B cell (primary cell): ENCODE measurements at regions not wholly inside any gene's neighbourhood (a gene's known extent, or its start where the extent isn't known, plus 50 kb on each side); places are given as distances from the start of the nearest gene placed in this dataset.

Experiments
- ATAC-seq: fragments of 200-7000 bp; cut with Tn5 transposase; one replicate; pipeline ENCODE4 v1.10.0; 2021; ENCODE audit warnings: low read depth, mild to moderate bottlenecking, moderate number of reproducible peaks, moderate library complexity
- CTCF ChIA-PET: fragments of 350-600 bp; sonication (Branson Sonifier 250); formaldehyde crosslinking; loops from one replicate; lab custom pipeline; 2021; ENCODE audit warnings: antibody characterized with exemption, inconsistent platforms; lab: Charles Lee
- POLR2A ChIA-PET: fragments of 350-600 bp; sonication (Branson Sonifier 250); formaldehyde crosslinking; loops from one replicate; lab custom pipeline; 2021; ENCODE audit warnings: antibody characterized with exemption; lab: Charles Lee
- DNase-seq: peaks from one replicate; pipeline ENCODE4 v3.0.0; 2013
- H2AFZ ChIP-seq: 2 replicates; pipeline ENCODE4 v1.6.1; 2012; ENCODE audit warnings: mild to moderate bottlenecking, low read depth, low read length; ENCODE audit not compliant: insufficient read depth, poor library complexity, severe bottlenecking
- H3K27ac ChIP-seq, 2 donors: 1 replicate in 1 of 2; 2 replicates in 1 of 2; pipeline ENCODE4 v1.5.1; 2012 to 2013; ENCODE audit warnings: low read length in 2 of 2, mild to moderate bottlenecking in 2 of 2, moderate library complexity in 1 of 2
- H3K27me3 ChIP-seq, 4 experiments: fragments of 200-600 bp in 1 of 4; sonication (generic) in 1 of 4; replicated peaks in 1 of 4; 1 replicate in 2 of 4; 2 replicates in 2 of 4; pipeline versions ENCODE4 v1.6.1 to v1.7.0; 2013 to 2016; ENCODE audit warnings: low read length in 3 of 4, mild to moderate bottlenecking in 2 of 4, mixed read lengths in 1 of 4, moderate library complexity in 1 of 4; ENCODE audit not compliant: insufficient read depth in 4 of 4, control insufficient read depth in 3 of 4; ENCODE audit errors: control extremely low read depth in 1 of 4
- H3K36me3 ChIP-seq, 2 experiments: replicated peaks in 1 of 2; 1 replicate in 1 of 2; 2 replicates in 1 of 2; pipeline versions ENCODE4 v1.6.1 to v1.7.1; 2013; ENCODE audit warnings: low read length in 1 of 2; ENCODE audit not compliant: insufficient read depth in 2 of 2, control insufficient read depth in 1 of 2; ENCODE audit errors: control extremely low read depth in 1 of 2, extremely low read depth in 1 of 2
- H3K4me1 ChIP-seq, 2 donors: fragments of 200-600 bp in 1 of 2; sonication (generic) in 1 of 2; 1 replicate in 1 of 2; 2 replicates in 1 of 2; pipeline versions ENCODE4 v1.5.1 to v1.6.1; 2013 to 2017; ENCODE audit warnings: low read length in 2 of 2; ENCODE audit not compliant: control insufficient read depth in 2 of 2, insufficient read depth in 2 of 2
- H3K4me2 ChIP-seq: replicated peaks from 2 replicates; pipeline ENCODE3; 2012; ENCODE audit warnings: mild to moderate bottlenecking, low read depth, low read length; ENCODE audit not compliant: poor library complexity, severe bottlenecking
- H3K4me3 ChIP-seq, 5 experiments: fragments of 200-600 bp in 1 of 5; sonication (generic) in 1 of 5; 1 replicate in 3 of 5; 2 replicates in 2 of 5; pipeline versions ENCODE4 v1.5.1 to v1.7.0; 2011 to 2016; ENCODE audit warnings: low read length in 4 of 5, mild to moderate bottlenecking in 4 of 5, low read depth in 2 of 5, control low read depth in 1 of 5, moderate library complexity in 1 of 5; ENCODE audit not compliant: insufficient read depth in 1 of 5; ENCODE audit errors: control extremely low read depth in 1 of 5, extremely low read depth in 1 of 5
- H3K79me2 ChIP-seq: fragments of 200-600 bp; sonication (generic); one replicate; pipeline ENCODE4 v1.6.0; 2016; ENCODE audit warnings: low read length; ENCODE audit not compliant: control insufficient read depth, insufficient read depth
- H3K9ac ChIP-seq: fragments of 200-600 bp; sonication (generic); 2 replicates; pipeline ENCODE4 v1.6.1; 2017; ENCODE audit warnings: mild to moderate bottlenecking, low read length, moderate library complexity
- H3K9me3 ChIP-seq, 3 donors: one replicate each; pipeline versions ENCODE4 v1.6.1 to v1.7.1; 2013; ENCODE audit warnings: low read length in 2 of 3; ENCODE audit not compliant: control insufficient read depth in 2 of 3, insufficient read depth in 1 of 3; ENCODE audit errors: control extremely low read depth in 1 of 3
- H4K20me1 ChIP-seq: 2 replicates; pipeline ENCODE4 v1.6.0; 2012; ENCODE audit warnings: mild to moderate bottlenecking, low read length; ENCODE audit not compliant: insufficient read depth, control insufficient read depth, poor library complexity, severe bottlenecking
- H3K27ac Mint-ChIP-seq: one replicate; pipeline ENCODE4 v1.8.0; 2021; ENCODE audit warnings: mixed read lengths
- H3K27me3 Mint-ChIP-seq: one replicate; pipeline ENCODE4 v1.8.0; 2021; ENCODE audit warnings: mixed read lengths
- H3K4me1 Mint-ChIP-seq: one replicate; pipeline ENCODE4 v1.8.0; 2021; ENCODE audit warnings: mixed read lengths
- H3K4me3 Mint-ChIP-seq: one replicate; pipeline ENCODE4 v1.8.0; 2021; ENCODE audit warnings: mixed read lengths
- H3K9me3 Mint-ChIP-seq: one replicate; pipeline ENCODE4 v1.8.0; 2022; ENCODE audit warnings: mixed read lengths; ENCODE audit not compliant: insufficient read depth
- CTCF ChIP-seq: fragments of 200-600 bp; IDR thresholded peaks from one replicate; pipeline ENCODE4 v1.8.0; 2022; ENCODE audit warnings: antibody characterized with exemption, mild to moderate bottlenecking
- EZH2 ChIP-seq: IDR thresholded peaks from 2 replicates; pipeline ENCODE4 v1.6.1; 2012; ENCODE audit warnings: borderline replicate concordance, low read depth, mild to moderate bottlenecking, moderate library complexity, low read length; ENCODE audit not compliant: insufficient read depth, poor library complexity, severe bottlenecking
- WGBS: methylation state at CpG from one replicate; pipeline ENCODE4 v1.1.5; 2013; ENCODE audit warnings: missing lambda C conversion rate; ENCODE audit not compliant: insufficient coverage; 5-methylcytosine and 5-hydroxymethylcytosine counted together
- intact Hi-C: fragments of 100-400 bp; cut with micrococcal nuclease; formaldehyde crosslinking; loops from one replicate; pipeline ENCODE4 v1.10.0; 2022

DNA sequence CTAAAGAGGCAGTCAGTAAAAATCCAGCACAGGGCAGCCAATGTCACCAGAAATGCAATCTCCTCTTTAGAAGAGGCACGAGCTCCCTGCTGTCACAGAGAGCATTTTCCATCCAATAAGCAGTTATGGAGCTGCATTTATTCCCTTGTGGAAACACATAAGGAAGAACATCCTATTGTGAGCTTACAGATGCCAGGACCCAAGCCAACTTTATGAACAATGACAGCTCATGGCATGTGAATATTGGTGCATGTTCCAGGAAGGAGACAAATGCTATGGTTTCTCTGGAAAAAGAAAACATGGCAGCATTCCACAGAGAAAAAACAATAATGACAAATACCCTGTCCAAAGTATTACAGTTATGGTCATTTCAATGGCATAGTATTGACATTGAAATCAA is 955.6 kb downstream of the UQCRFS1 start:
- 83% methylated on average over 1 of the region's 1 CpG for WGBS
- DNase-seq (no peak), ATAC-seq (no peak)
- H3K27me3 Mint-ChIP-seq, result no peaks in the 10 kb centered on the region
- peaks cover 5% of the 10 kb centered on the region for H3K9me3 Mint-ChIP-seq
- intact Hi-C loops, result no loop called here
- no peaks in the 10 kb centered on the region for H3K79me2 ChIP-seq
- H3K4me1 Mint-ChIP-seq, result no peaks in the 10 kb centered on the region
- H2AFZ ChIP-seq, result no peak overlapping the region
- no peaks in the 10 kb centered on the region for H3K4me1 ChIP-seq
- no peak overlapping the region for H3K27ac ChIP-seq
- POLR2A ChIA-PET, result no interaction called here
- H3K4me3 ChIP-seq, result no peak overlapping the region
- H3K36me3 ChIP-seq, result no peaks in the 10 kb centered on the region
- no peak overlapping the region for H3K27ac Mint-ChIP-seq
- H3K9me3 ChIP-seq, result peaks cover 0 to 4% (median 0%) of the 10 kb centered on the region in 3 donors
- no peaks in the 10 kb centered on the region for H3K27me3 ChIP-seq
- TF ChIP-seq EZH2 (no peak), CTCF (no peak)
- H3K4me2 ChIP-seq, result no peak overlapping the region
- CTCF ChIA-PET, result no interaction called here
- no peak overlapping the region for H3K4me3 Mint-ChIP-seq
- no peaks in the 10 kb centered on the region for H4K20me1 ChIP-seq
- no peak overlapping the region for H3K9ac ChIP-seq

DNA sequence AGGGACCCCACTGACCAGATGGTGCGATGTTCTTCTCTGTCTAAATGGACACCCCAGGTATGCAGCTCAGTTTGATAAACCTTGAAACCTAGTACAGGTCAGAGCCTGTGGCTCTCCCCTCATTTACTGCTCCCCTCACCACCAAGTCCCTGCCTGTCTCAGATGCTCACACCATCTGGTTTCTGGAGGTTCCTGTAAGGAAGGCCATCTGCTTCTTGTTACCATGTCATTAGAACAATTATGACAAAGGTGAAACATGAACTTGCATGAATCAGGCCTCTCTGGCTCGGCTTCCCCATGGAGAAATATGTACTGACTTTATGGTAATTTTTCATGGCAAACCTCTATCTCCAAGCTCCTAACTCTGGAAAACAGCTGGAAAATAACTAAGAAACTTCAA is 965.7 kb downstream of the UQCRFS1 start:
- Histone ChIP-seq H3K4me2 (no peak overlapping the region), H3K9me3 (peaks cover 0 to 3% (median 0%) of the 10 kb centered on the region in 3 donors), H3K36me3 (no peaks in the 10 kb centered on the region), H3K4me3 (no peak overlapping the region), H3K27ac (no peak overlapping the region), H2AFZ (no peak overlapping the region), H3K27me3 (no peaks in the 10 kb centered on the region), H3K9ac (no peak overlapping the region), H3K4me1 (no peaks in the 10 kb centered on the region), H4K20me1 (no peaks in the 10 kb centered on the region), H3K79me2 (no peaks in the 10 kb centered on the region)
- TF ChIP-seq CTCF (no peak), EZH2 (no peak)
- DNase-seq, result no peak
- H3K27me3 Mint-ChIP-seq, result no peaks in the 10 kb centered on the region
- POLR2A ChIA-PET, result no interaction called here
- H3K9me3 Mint-ChIP-seq, result no peaks in the 10 kb centered on the region
- H3K27ac Mint-ChIP-seq, result no peak overlapping the region
- no peaks in the 10 kb centered on the region for H3K4me1 Mint-ChIP-seq
- intact Hi-C loops, result no loop called here
- CTCF ChIA-PET, result no interaction called here
- no peak overlapping the region for H3K4me3 Mint-ChIP-seq
- no peak for ATAC-seq
- WGBS, result 86% methylated on average over 1 of the region's 2 CpGs
